IMR-90 (cell line): ENCODE measurements at regions not wholly inside any gene's neighbourhood (a gene's known extent, or its start where the extent isn't known, plus 50 kb on each side); places are given as distances from the start of the nearest gene placed in this dataset.

ENCODE experiments used
- BHLHE40 ChIP-seq: fragments of 150-350 bp; IDR thresholded peaks from 2 replicates; pipeline ENCODE4 v1.6.1; 2016; ENCODE audit warnings: mild to moderate bottlenecking, low read depth, low read length
- CEBPB ChIP-seq: IDR thresholded peaks from 2 replicates; pipeline ENCODE4 v1.6.1; 2012; ENCODE audit warnings: low read depth, low read length, improper control_type of control experiment
- CHD1 ChIP-seq: IDR thresholded peaks from 2 replicates; pipeline ENCODE4 v1.6.1; 2012; ENCODE audit warnings: low read depth, low read length, improper control_type of control experiment
- CTCF ChIP-seq: conservative IDR thresholded peaks from 2 replicates; pipeline ENCODE4 v1.5.1; 2012; ENCODE audit warnings: mild to moderate bottlenecking, low read depth, low read length, improper control_type of control experiment
- ELK1 ChIP-seq: fragments of 150-350 bp; IDR thresholded peaks from 2 replicates; pipeline ENCODE4 v1.6.1; 2016; ENCODE audit warnings: low read depth, mild to moderate bottlenecking, low read length, moderate library complexity, borderline replicate concordance
- FOS ChIP-seq: fragments of 150-350 bp; IDR thresholded peaks from 2 replicates; pipeline ENCODE4 v1.6.1; 2016; ENCODE audit warnings: low read depth, low read length
- MXI1 ChIP-seq: IDR thresholded peaks from 2 replicates; pipeline ENCODE4 v1.6.1; 2012; ENCODE audit warnings: low read depth, mild to moderate bottlenecking, low read length, moderate library complexity, borderline replicate concordance
- NFE2L2 ChIP-seq: fragments of 150-350 bp; IDR thresholded peaks from 2 replicates; pipeline ENCODE4 v1.6.1; 2016; ENCODE audit warnings: low read depth, mild to moderate bottlenecking, low read length
- POLR2A ChIP-seq: IDR thresholded peaks from 2 replicates; pipeline ENCODE4 v1.6.1; 2012; ENCODE audit warnings: mild to moderate bottlenecking, low read depth, low read length
- RAD21 ChIP-seq: IDR thresholded peaks from 2 replicates; pipeline ENCODE4 v1.6.1; 2012; ENCODE audit warnings: low read length, improper control_type of control experiment
- RCOR1 ChIP-seq: IDR thresholded peaks from 2 replicates; pipeline ENCODE4 v1.6.1; 2012; ENCODE audit warnings: mild to moderate bottlenecking, low read length, improper control_type of control experiment; ENCODE audit not compliant: insufficient replicate concordance
- RFX5 ChIP-seq: IDR thresholded peaks from 2 replicates; pipeline ENCODE4 v1.8.0; 2012; ENCODE audit warnings: low read depth, mild to moderate bottlenecking, low read length, moderate library complexity
- SMC3 ChIP-seq: fragments of 150-350 bp; IDR thresholded peaks from 2 replicates; pipeline ENCODE4 v1.6.1; 2016; ENCODE audit warnings: low read depth, mild to moderate bottlenecking, antibody characterized with exemption, low read length, moderate library complexity
- USF2 ChIP-seq: fragments of 150-350 bp; IDR thresholded peaks from 2 replicates; pipeline ENCODE4 v1.6.1; 2017; ENCODE audit warnings: mild to moderate bottlenecking, antibody characterized with exemption, low read length, low read depth

- TF ChIP-seq CTCF (no peak), POLR2A (no peak), RAD21 (no peak), RFX5 (no peak), CHD1 (no peak), NFE2L2 (no peak), CEBPB (no peak), SMC3 (no peak), RCOR1 (no peak), BHLHE40 (no peak), MXI1 (no peak), FOS (no peak), ELK1 (no peak), USF2 (no peak)
Observed at GRCh38 chr12:128168273-128168672, 98.7 kb upstream of the TMEM132C start.
